KOPT-K1 (cell line): ENCODE measurements at regions not wholly inside any gene's neighbourhood (a gene's known extent, or its start where the extent isn't known, plus 50 kb on each side); places are given as distances from the start of the nearest gene placed in this dataset.
A peak's percentile ranks its signal among the peaks of the same experiment; 100 is the strongest.
"Not testable (repeated sequence)": the region's sequence is repeated elsewhere in the genome, so short reads cannot be mapped to it uniquely, and the experiment has no call there.

ENCODE experiments used
- H3K27ac ChIP-seq: fragments of 200-600 bp; sonication (generic); 2 replicates; pipeline ENCODE4 v1.5.1; 2016; ENCODE audit warnings: antibody characterized with exemption, mild to moderate bottlenecking, low read depth, low read length; ENCODE audit not compliant: poor library complexity, severe bottlenecking
- H3K36me3 ChIP-seq: fragments of 200-600 bp; sonication (generic); 2 replicates; pipeline ENCODE4 v1.5.1; 2017; ENCODE audit warnings: antibody characterized with exemption, mild to moderate bottlenecking, low read length, moderate library complexity; ENCODE audit not compliant: insufficient read depth
- H3K9me3 ChIP-seq: fragments of 200-600 bp; sonication (generic); 2 replicates; pipeline ENCODE4 v1.5.1; 2017; ENCODE audit warnings: antibody characterized with exemption, low read length, mild to moderate bottlenecking; ENCODE audit not compliant: insufficient read depth, poor library complexity, severe bottlenecking

DNA sequence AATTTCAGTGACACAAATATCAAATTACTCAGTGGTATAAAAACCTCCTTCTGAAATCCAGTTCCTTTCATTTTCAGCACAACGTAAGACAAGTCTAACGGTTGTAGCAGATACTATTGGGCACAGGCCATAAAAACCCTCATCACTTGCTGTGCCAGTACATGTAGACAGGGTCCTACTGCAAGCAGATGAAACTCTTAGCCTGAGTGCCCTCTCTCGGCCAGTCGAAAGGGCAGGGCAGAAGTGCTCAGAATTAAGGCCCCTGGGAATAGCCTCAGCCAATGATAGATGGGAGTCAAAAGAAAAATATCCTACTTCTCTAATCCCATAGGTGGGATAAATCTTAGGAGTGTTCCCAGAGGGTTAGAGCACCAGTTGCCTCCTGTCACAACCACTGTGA lies 168.5 kb upstream of the FER start:
- Histone ChIP-seq H3K36me3 (no peaks in the 10 kb centered on the region), H3K9me3 (peaks cover 24% of the 10 kb centered on the region), H3K27ac (no peak overlapping the region)

DNA sequence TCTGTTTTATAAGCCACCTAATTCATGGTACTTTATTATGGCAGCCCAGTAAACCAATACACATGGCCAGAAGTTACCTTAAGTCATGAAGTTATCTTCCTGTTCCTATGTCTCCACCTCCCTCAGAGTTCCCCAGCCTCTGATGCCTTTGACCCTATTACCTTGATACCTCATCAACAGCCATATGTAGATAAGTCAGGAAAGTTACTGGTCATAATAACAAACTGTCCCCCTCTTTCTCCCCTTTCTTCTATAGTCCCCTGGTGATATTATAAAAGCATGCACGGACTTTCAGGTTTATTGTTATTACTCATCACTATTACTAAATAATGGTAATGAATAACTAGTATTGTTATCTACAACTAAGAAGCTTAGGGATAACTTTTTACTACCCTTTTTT lies 168.9 kb upstream of the FER start:
- Histone ChIP-seq H3K9me3 (peaks cover 28% of the 10 kb centered on the region), H3K36me3 (no peaks in the 10 kb centered on the region)

GRCh38 chr5:108567429-108567828 lies 180.3 kb upstream of the FER start:
- Histone ChIP-seq H3K27ac (no peak overlapping the region), H3K9me3 (no peaks in the 10 kb centered on the region), H3K36me3 (no peaks in the 10 kb centered on the region)

More for the DNA sequence above, 168.9 kb upstream of the FER start:
- no peak overlapping the region for H3K27ac ChIP-seq

DNA sequence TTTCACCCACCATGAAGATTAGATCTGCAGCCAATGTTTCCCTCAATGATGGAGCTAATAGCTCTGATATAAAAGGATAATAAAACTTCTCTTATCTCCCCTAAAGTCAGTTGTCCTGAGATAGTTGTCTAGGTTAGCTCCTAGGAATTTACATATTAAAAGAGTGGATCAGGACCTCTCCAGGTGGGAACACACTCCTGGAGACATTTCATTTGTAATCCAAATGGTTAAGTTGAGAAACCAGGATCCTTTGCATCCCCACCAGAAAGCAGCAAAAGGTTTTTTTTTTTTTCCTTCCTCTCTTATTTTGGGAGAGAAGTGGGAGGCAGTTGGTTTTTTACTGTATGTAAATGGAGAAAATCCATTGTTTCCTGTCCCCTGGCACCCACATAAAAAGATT lies 182.5 kb upstream of the FBXL17 start:
- no peaks in the 10 kb centered on the region for H3K9me3 ChIP-seq
- no peaks in the 10 kb centered on the region for H3K36me3 ChIP-seq

GRCh38 chr5:108562205-108562454 lies 180.2 kb upstream of the FBXL17 start:
- H3K27ac ChIP-seq = no peak overlapping the region
- no peaks in the 10 kb centered on the region for H3K36me3 ChIP-seq
- H3K9me3 ChIP-seq = no peaks in the 10 kb centered on the region

More for the DNA sequence above, 182.5 kb upstream of the FBXL17 start:
- H3K27ac ChIP-seq = no peak overlapping the region

GRCh38 chr5:108561416-108562204 lies 179.7 kb upstream of the FBXL17 start:
- H3K27ac ChIP-seq = no peak overlapping the region

DNA sequence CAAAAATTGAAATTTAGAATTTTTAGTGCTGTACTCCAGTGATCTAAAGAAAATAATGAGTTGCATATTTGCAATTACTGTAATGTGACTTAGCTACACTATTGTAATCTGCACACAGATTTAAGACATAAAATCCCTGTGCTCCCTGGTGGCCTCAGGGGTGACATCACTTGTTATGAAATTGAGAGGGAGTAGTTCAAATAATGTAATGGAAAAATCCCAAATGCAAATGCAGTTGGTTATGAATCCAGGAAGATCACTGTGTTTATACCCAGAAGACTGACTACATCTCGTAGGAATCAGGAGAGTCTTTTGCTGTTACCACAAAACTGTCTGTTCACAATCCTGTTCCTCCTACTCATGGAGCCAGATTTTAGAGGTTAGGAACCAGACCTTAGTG lies 178.7 kb upstream of the FBXL17 start:
- no peaks in the 10 kb centered on the region for H3K36me3 ChIP-seq
- H3K9me3 ChIP-seq = no peaks in the 10 kb centered on the region
- H3K27ac ChIP-seq = no peak overlapping the region

More at GRCh38 chr5:108561416-108562204, 179.7 kb upstream of the FBXL17 start:
- no peaks in the 10 kb centered on the region for H3K9me3 ChIP-seq
- no peaks in the 10 kb centered on the region for H3K36me3 ChIP-seq

GRCh38 chr5:108560166-108560565 lies 178.3 kb upstream of the FBXL17 start:
- H3K27ac ChIP-seq = no peak overlapping the region
- no peaks in the 10 kb centered on the region for H3K36me3 ChIP-seq
- no peaks in the 10 kb centered on the region for H3K9me3 ChIP-seq

GRCh38 chr5:108558840-108559239 lies 176.9 kb upstream of the FBXL17 start:
- H3K36me3 ChIP-seq, H3K27ac ChIP-seq, H3K9me3 ChIP-seq: not testable (repeated sequence)

DNA sequence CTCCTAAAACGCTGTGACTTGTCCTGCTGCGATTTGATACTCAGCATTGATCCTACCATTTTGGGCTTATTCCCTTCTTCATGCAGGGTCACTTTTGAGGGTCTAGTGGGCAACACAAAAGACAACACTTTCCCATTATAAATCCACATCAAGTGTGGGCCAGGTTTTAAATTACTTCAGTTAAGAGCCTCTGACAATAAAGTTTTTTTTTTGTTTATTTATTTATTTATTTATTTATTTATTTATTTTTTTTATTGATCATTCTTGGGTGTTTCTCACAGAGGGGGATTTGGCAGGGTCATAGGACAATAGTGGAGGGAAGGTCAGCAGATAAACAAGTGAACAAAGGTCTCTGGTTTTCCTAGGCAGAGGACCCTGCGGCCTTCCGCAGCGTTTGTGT lies 176.2 kb upstream of the FBXL17 start:
- not testable (repeated sequence) for H3K36me3 ChIP-seq, H3K27ac ChIP-seq, H3K9me3 ChIP-seq

DNA sequence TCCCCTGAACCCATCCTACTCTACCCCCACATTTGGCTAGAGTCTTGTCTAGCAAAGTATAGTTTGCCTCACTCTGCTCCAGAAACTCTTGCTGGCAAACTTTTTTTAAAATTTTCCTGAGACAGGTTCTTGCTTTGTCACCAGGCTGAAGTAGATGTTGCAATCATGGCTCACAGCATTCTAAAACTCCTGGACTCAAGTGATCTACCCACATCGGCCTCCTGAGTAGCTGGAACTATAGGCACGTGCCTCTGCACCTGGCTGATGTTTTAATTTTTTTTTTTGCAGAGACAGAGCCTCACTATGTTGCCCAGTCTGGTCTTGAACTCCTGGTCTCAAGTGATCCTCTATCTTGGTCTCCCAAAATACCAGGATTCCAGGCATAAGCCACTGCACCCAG lies 175.8 kb upstream of the FBXL17 start:
- H3K9me3 ChIP-seq = no peaks in the 10 kb centered on the region
- no peak overlapping the region for H3K27ac ChIP-seq
- no peaks in the 10 kb centered on the region for H3K36me3 ChIP-seq

DNA sequence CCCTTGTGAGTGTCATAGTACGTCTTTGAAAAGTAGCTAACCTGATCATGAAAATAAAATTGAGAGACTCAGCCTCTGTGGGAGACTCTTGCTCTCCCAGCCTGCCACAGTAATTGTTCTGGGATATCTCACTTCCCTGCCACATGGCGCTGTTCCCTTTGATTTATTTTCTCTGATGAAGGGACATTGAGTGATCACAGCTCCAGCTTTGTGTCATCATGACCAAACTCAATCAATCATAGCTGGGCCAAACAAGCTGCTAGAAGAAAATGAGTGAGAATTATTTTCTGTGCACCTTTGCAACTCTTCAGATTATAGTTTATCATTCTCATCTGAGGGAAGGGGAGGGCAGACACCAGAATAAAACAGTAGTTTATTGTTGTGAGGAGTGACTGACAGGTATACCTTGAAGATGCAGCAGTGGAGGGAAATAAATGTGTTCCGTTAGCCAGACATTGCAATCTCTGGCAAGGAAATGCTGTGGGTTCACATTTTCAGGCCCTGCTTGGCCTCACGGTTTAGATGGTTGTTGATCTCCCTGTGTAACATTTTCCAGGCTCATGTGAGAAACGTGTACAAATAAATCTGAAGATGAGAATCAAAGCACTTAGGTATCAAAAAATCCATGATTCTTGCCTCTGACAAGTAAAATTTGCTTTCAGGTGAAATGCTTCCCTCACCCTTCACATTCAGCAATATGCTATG lies 174.7 kb upstream of the FBXL17 start:
- Histone ChIP-seq H3K36me3 (no peaks in the 10 kb centered on the region), H3K9me3 (no peaks in the 10 kb centered on the region), H3K27ac (no peak overlapping the region)

GRCh38 chr5:108548684-108549596 lies 167.0 kb upstream of the FBXL17 start:
- no peaks in the 10 kb centered on the region for H3K36me3 ChIP-seq

DNA sequence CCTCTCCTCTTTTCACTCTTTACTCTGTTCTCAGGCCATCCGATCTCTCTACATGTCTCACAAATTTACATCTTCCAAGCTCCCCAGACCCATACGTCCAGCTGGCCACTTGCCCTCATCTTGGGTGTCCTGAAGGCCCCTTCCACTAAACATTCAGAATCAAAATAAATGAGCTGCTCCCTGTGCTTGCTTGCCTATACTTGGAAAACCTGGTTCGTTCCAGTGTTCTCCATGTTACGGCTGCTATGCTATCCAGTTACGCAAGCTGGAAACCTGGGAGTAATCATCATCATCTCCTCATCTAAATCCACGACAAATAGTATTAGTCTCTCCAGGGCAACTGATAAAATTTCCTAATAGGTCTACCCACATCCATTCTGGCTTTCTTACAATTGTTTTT lies 165.0 kb upstream of the FBXL17 start:
- Histone ChIP-seq H3K36me3 (no peaks in the 10 kb centered on the region), H3K27ac (no peak overlapping the region), H3K9me3 (no peaks in the 10 kb centered on the region)

More at GRCh38 chr5:108548684-108549596, 167.0 kb upstream of the FBXL17 start:
- Histone ChIP-seq H3K9me3 (no peaks in the 10 kb centered on the region), H3K27ac (peak overlapping the region; percentile 19)

- H3K27ac ChIP-seq = no peak overlapping the region
- no peaks in the 10 kb centered on the region for H3K36me3 ChIP-seq
- H3K9me3 ChIP-seq = no peaks in the 10 kb centered on the region
Observed at GRCh38 chr5:108545301-108545700, 163.4 kb upstream of the FBXL17 start.
